Thyroid gland (tissue), 4 donors: ENCODE measurements at regions not wholly inside any gene's neighbourhood (a gene's known extent, or its start where the extent isn't known, plus 50 kb on each side); places are given as distances from the start of the nearest gene placed in this dataset.

Source experiments
- DNase-seq, 2 donors: peaks; one replicate each; pipeline ENCODE4 v3.0.0-alpha.2; 2019
- H3K27ac ChIP-seq, 3 donors: fragments of 200-600 bp; sonication (generic); 1 replicate in 2 of 3; 2 replicates in 1 of 3; pipeline ENCODE4 v1.5.1; 2016 to 2019; ENCODE audit warnings: mild to moderate bottlenecking in 1 of 3, moderate library complexity in 1 of 3
- H3K27me3 ChIP-seq: fragments of 200-600 bp; sonication (generic); one replicate; pipeline ENCODE4 v1.5.1; 2019
- H3K36me3 ChIP-seq, 2 donors: fragments of 200-600 bp; sonication (generic); one replicate each; pipeline ENCODE4 v1.5.1; 2016 to 2019
- H3K4me1 ChIP-seq, 2 donors: fragments of 200-600 bp; sonication (generic); one replicate each; pipeline ENCODE4 v1.5.1; 2017 to 2019
- H3K4me3 ChIP-seq, 3 donors: fragments of 200-600 bp; sonication (generic); replicated peaks in 1 of 3; 1 replicate in 2 of 3; 2 replicates in 1 of 3; pipeline ENCODE4 v1.5.1; 2016; ENCODE audit warnings: mild to moderate bottlenecking in 1 of 3
- H3K9me3 ChIP-seq: fragments of 200-600 bp; sonication (generic); one replicate; pipeline ENCODE4 v1.5.1; 2017
- CTCF ChIP-seq, 6 experiments: fragments of 200-600 bp in 3 of 6; fragments of 450-650 bp in 3 of 6; sonication (generic) in 3 of 6; IDR thresholded peaks; one replicate each; pipeline ENCODE4 v1.5.1; 2016 to 2019; ENCODE audit warnings: antibody characterized with exemption in 6 of 6, mild to moderate bottlenecking in 2 of 6, inconsistent platforms in 1 of 6, moderate library complexity in 1 of 6
- POLR2A ChIP-seq, 2 donors: fragments of 450-650 bp; IDR thresholded peaks; one replicate each; pipeline ENCODE4 v1.6.1; 2017; ENCODE audit warnings: antibody characterized with exemption in 2 of 2, mild to moderate bottlenecking in 2 of 2, moderate library complexity in 1 of 2
- WGBS, 2 donors: methylation state at CpG; one replicate each; pipeline ENCODE4 v1.1.5; 2017; 5-methylcytosine and 5-hydroxymethylcytosine counted together
- intact Hi-C: fragments of 100-400 bp; cut with DNase I; formaldehyde crosslinking; loops from one replicate; pipeline ENCODE4 v1.15.1; 2023

GRCh38 chr3:75983609-75984290 is 198.4 kb upstream of the ZNF717 start:
- DNase-seq, result no peak
- 69 to 73% methylated on average over 3 of the region's 3 CpGs for WGBS, 2 donors
- no peak overlapping the region for H3K27ac ChIP-seq
- H3K36me3 ChIP-seq, result no peaks in the 10 kb centered on the region
- no peaks in the 10 kb centered on the region for H3K27me3 ChIP-seq
- TF ChIP-seq POLR2A (IDR thresholded peaks at IDR 0.05) (no peak), CTCF (IDR thresholded peaks at IDR 0.05) (no peak)
- intact Hi-C loops, result no loop called here
- H3K4me1 ChIP-seq, result no peaks in the 10 kb centered on the region
- no peak overlapping the region for H3K4me3 ChIP-seq
- no peaks in the 10 kb centered on the region for H3K9me3 ChIP-seq

GRCh38 chr3:75985432-75985831 is 200.1 kb upstream of the ZNF717 start:
- Histone ChIP-seq H3K36me3 (no peaks in the 10 kb centered on the region), H3K27ac (no peak overlapping the region), H3K27me3 (no peaks in the 10 kb centered on the region), H3K4me1 (no peaks in the 10 kb centered on the region), H3K4me3 (no peak overlapping the region), H3K9me3 (no peaks in the 10 kb centered on the region)
- no peak for DNase-seq
- intact Hi-C loops, result no loop called here
- 32% methylated on average over 2 of the region's 2 CpGs for WGBS, 2 donors
- TF ChIP-seq POLR2A (IDR thresholded peaks at IDR 0.05) (no peak), CTCF (IDR thresholded peaks at IDR 0.05) (no peak)

- TF ChIP-seq POLR2A (IDR thresholded peaks at IDR 0.05) (no peak), CTCF (IDR thresholded peaks at IDR 0.05) (no peak)
- 74 to 85% methylated on average over 3 of the region's 3 CpGs for WGBS, 2 donors
- Histone ChIP-seq H3K4me3 (no peak overlapping the region), H3K27me3 (no peaks in the 10 kb centered on the region), H3K4me1 (no peaks in the 10 kb centered on the region), H3K9me3 (no peaks in the 10 kb centered on the region), H3K36me3 (no peaks in the 10 kb centered on the region), H3K27ac (no peak overlapping the region)
- no peak for DNase-seq
- intact Hi-C loops, result no loop called here
Measured at GRCh38 chr3:76010252-76010651, 224.9 kb upstream of the ZNF717 start.

GRCh38 chr3:76011121-76011520 is 225.8 kb upstream of the ZNF717 start:
- no peak for DNase-seq
- H3K4me1 ChIP-seq, result no peaks in the 10 kb centered on the region
- H3K36me3 ChIP-seq, result no peaks in the 10 kb centered on the region
- H3K27me3 ChIP-seq, result no peaks in the 10 kb centered on the region
- H3K9me3 ChIP-seq, result no peaks in the 10 kb centered on the region
- intact Hi-C loops, result no loop called here
- 81 to 91% methylated on average over 6 of the region's 6 CpGs for WGBS, 2 donors
- no peak overlapping the region for H3K4me3 ChIP-seq
- TF ChIP-seq CTCF (IDR thresholded peaks at IDR 0.05) (no peak), POLR2A (IDR thresholded peaks at IDR 0.05) (no peak)
- H3K27ac ChIP-seq, result no peak overlapping the region

GRCh38 chr3:76015496-76015895 is 230.1 kb upstream of the ZNF717 start:
- Histone ChIP-seq H3K27ac (no peak overlapping the region), H3K4me3 (no peak overlapping the region), H3K27me3 (no peaks in the 10 kb centered on the region), H3K9me3 (no peaks in the 10 kb centered on the region), H3K36me3 (no peaks in the 10 kb centered on the region), H3K4me1 (no peaks in the 10 kb centered on the region)
- TF ChIP-seq POLR2A (IDR thresholded peaks at IDR 0.05) (no peak), CTCF (IDR thresholded peaks at IDR 0.05) (no peak)
- WGBS, 2 donors, result 97 to 98% methylated on average over 2 of the region's 2 CpGs
- DNase-seq, result no peak
- intact Hi-C loops, result no loop called here
